OCI-LY1 (cell line): ENCODE measurements at regions not wholly inside any gene's neighbourhood (a gene's known extent, or its start where the extent isn't known, plus 50 kb on each side); places are given as distances from the start of the nearest gene placed in this dataset.

ENCODE experiments used
- H2AFZ ChIP-seq: fragments of 200-600 bp; sonication (generic), shearing (Covaris generic); 2 replicates; pipeline ENCODE4 v1.6.0; 2014; ENCODE audit warnings: antibody characterized with exemption, mild to moderate bottlenecking, low read length
- H3F3A ChIP-seq: fragments of 200-600 bp; sonication (generic), shearing (Covaris generic); 2 replicates; pipeline ENCODE4 v1.6.0; 2014; ENCODE audit warnings: mild to moderate bottlenecking, antibody characterized with exemption, low read length, moderate library complexity; ENCODE audit not compliant: insufficient read depth
- H3K27ac ChIP-seq: fragments of 200-600 bp; sonication (generic); 2 replicates; pipeline ENCODE4 v1.5.1; 2014; ENCODE audit warnings: low read length, mixed run types, mild to moderate bottlenecking, low read depth; ENCODE audit not compliant: poor library complexity, severe bottlenecking
- H3K27me3 ChIP-seq: fragments of 200-600 bp; sonication (generic); 2 replicates; pipeline ENCODE4 v1.6.0; 2014; ENCODE audit warnings: antibody characterized with exemption, mild to moderate bottlenecking, low read length, moderate library complexity; ENCODE audit not compliant: insufficient read depth
- H3K36me3 ChIP-seq: fragments of 200-600 bp; sonication (generic); 2 replicates; pipeline ENCODE4 v1.6.1; 2014; ENCODE audit warnings: mild to moderate bottlenecking, antibody characterized with exemption, low read length, moderate library complexity, mixed read lengths; ENCODE audit not compliant: insufficient read depth
- H3K4me1 ChIP-seq: fragments of 200-600 bp; sonication (generic); 2 replicates; pipeline ENCODE4 v1.5.1; 2014; ENCODE audit warnings: mild to moderate bottlenecking, low read length, moderate library complexity; ENCODE audit not compliant: insufficient read depth, severe bottlenecking
- H3K4me2 ChIP-seq: fragments of 200-600 bp; sonication (generic), shearing (Covaris generic); 2 replicates; pipeline ENCODE4 v1.6.1; 2014; ENCODE audit warnings: low read length
- H3K4me3 ChIP-seq: fragments of 200-600 bp; sonication (generic); 2 replicates; pipeline ENCODE4 v1.5.1; 2014; ENCODE audit warnings: low read length, low read depth, mild to moderate bottlenecking, mixed read lengths; ENCODE audit not compliant: poor library complexity, severe bottlenecking
- H3K79me2 ChIP-seq: fragments of 200-600 bp; shearing (Covaris generic); 2 replicates; pipeline ENCODE4 v1.6.1; 2016; ENCODE audit warnings: mixed run types, low read length, mixed read lengths; ENCODE audit not compliant: insufficient read depth
- H3K9ac ChIP-seq: fragments of 200-600 bp; sonication (generic), shearing (Covaris generic); 2 replicates; pipeline ENCODE4 v1.6.1; 2014; ENCODE audit warnings: mild to moderate bottlenecking, low read length, mixed read lengths
- H3K9me2 ChIP-seq: fragments of 200-600 bp; sonication (generic), shearing (Covaris generic); 2 replicates; pipeline ENCODE4 v1.6.1; 2014; ENCODE audit warnings: low read depth, mild to moderate bottlenecking, low read length, mixed read lengths
- H3K9me3 ChIP-seq: fragments of 200-600 bp; shearing (Covaris generic); 2 replicates; pipeline ENCODE4 v1.6.1; 2014; ENCODE audit warnings: low read length, mixed read lengths
- H4K20me1 ChIP-seq: fragments of 200-600 bp; sonication (generic), shearing (Covaris generic); 2 replicates; pipeline ENCODE4 v1.6.0; 2016; ENCODE audit warnings: mild to moderate bottlenecking, low read length; ENCODE audit not compliant: insufficient read depth
- CTCF ChIP-seq: fragments of 200-600 bp; sonication (generic), shearing (Covaris generic); IDR thresholded peaks from 2 replicates; pipeline ENCODE4 v1.5.1; 2017; ENCODE audit warnings: mild to moderate bottlenecking, antibody characterized with exemption, low read length, moderate library complexity, mixed read lengths
- EZH2 ChIP-seq: fragments of 200-600 bp; sonication (generic), shearing (Covaris generic); IDR thresholded peaks from 2 replicates; pipeline ENCODE4 v1.8.0; 2017; ENCODE audit warnings: borderline replicate concordance, mixed run types, mild to moderate bottlenecking, antibody characterized with exemption, low read length, moderate library complexity, mixed read lengths

- no peaks in the 10 kb centered on the region for H3F3A ChIP-seq
- no peaks in the 10 kb centered on the region for H3K9me2 ChIP-seq
- no peaks in the 10 kb centered on the region for H4K20me1 ChIP-seq
- no peak overlapping the region for H3K4me2 ChIP-seq
- no peaks in the 10 kb centered on the region for H3K9me3 ChIP-seq
- H3K79me2 ChIP-seq = no peaks in the 10 kb centered on the region
- no peak overlapping the region for H3K4me3 ChIP-seq
- H3K27ac ChIP-seq = no peak overlapping the region
- TF ChIP-seq EZH2 (no peak), CTCF (no peak)
- H3K9ac ChIP-seq = no peak overlapping the region
- no peaks in the 10 kb centered on the region for H3K27me3 ChIP-seq
- no peaks in the 10 kb centered on the region for H3K36me3 ChIP-seq
- no peaks in the 10 kb centered on the region for H3K4me1 ChIP-seq
- no peak overlapping the region for H2AFZ ChIP-seq
Observed at GRCh38 chr10:4355350-4355749, 470.7 kb upstream of the AKR1E2 start.

DNA sequence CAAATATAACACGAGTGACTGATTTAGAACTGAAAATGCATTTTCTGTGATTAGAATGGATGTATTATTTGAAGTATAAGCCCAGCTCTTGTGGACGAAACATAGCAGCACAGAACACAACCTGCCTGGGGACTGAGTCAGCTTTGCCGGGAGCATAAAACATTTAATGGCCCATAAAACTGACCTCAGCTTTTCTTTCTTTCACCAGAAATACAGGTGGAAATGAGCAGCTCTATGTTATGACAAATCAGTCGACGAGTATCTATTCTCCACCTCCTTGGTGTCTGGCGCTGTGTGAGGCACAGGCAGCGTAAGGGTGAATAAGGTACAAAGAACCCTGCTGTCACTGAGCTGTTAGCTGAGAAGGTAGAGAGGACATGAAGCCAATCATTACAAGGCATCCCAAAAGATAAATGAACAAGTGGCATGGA is 471.6 kb upstream of the AKR1E2 start:
- TF ChIP-seq EZH2 = no peak
- no peak for TF ChIP-seq CTCF
- Histone ChIP-seq H3K36me3 (no peaks in the 10 kb centered on the region), H3K4me3 (no peak overlapping the region), H3K27me3 (no peaks in the 10 kb centered on the region), H3K9ac (no peak overlapping the region), H3K4me1 (no peaks in the 10 kb centered on the region), H3K9me3 (no peaks in the 10 kb centered on the region), H4K20me1 (no peaks in the 10 kb centered on the region), H3F3A (no peaks in the 10 kb centered on the region), H3K27ac (no peak overlapping the region), H3K4me2 (no peak overlapping the region), H3K79me2 (no peaks in the 10 kb centered on the region), H2AFZ (no peak overlapping the region), H3K9me2 (no peaks in the 10 kb centered on the region)

GRCh38 chr10:4353964-4354363 is 472.0 kb upstream of the AKR1E2 start:
- Histone ChIP-seq H3K4me2 (no peak overlapping the region), H3K9me3 (no peaks in the 10 kb centered on the region), H3K9me2 (no peaks in the 10 kb centered on the region), H3K79me2 (no peaks in the 10 kb centered on the region), H3K9ac (no peak overlapping the region), H3K36me3 (no peaks in the 10 kb centered on the region), H4K20me1 (no peaks in the 10 kb centered on the region), H3K4me3 (no peak overlapping the region), H3K27me3 (no peaks in the 10 kb centered on the region), H2AFZ (no peak overlapping the region), H3K4me1 (no peaks in the 10 kb centered on the region), H3F3A (no peaks in the 10 kb centered on the region), H3K27ac (no peak overlapping the region)
- no peak for TF ChIP-seq CTCF
- TF ChIP-seq EZH2 = no peak
